Sigmoid colon (tissue), 6 donors: ENCODE measurements at regions not wholly inside any gene's neighbourhood (a gene's known extent, or its start where the extent isn't known, plus 50 kb on each side); places are given as distances from the start of the nearest gene placed in this dataset.

Experiments used
- DNase-seq: peaks from one replicate; pipeline ENCODE4 v3.0.0-alpha.2; 2019
- H3K27ac ChIP-seq, 4 donors: fragments of 200-600 bp; sonication (generic); one replicate each; pipeline ENCODE4 v1.5.1; 2016 to 2019; ENCODE audit warnings: mild to moderate bottlenecking in 1 of 4
- H3K27me3 ChIP-seq, 3 donors: fragments of 200-600 bp; sonication (generic); one replicate each; pipeline ENCODE4 v1.5.1; 2019; ENCODE audit warnings: mild to moderate bottlenecking in 1 of 3
- H3K36me3 ChIP-seq, 4 donors: fragments of 200-600 bp; sonication (generic); one replicate each; pipeline ENCODE4 v1.5.1; 2016 to 2019
- H3K4me1 ChIP-seq, 4 donors: fragments of 200-600 bp; sonication (generic); one replicate each; pipeline ENCODE4 v1.5.1; 2017 to 2019
- H3K4me3 ChIP-seq, 4 donors: fragments of 200-600 bp; sonication (generic); one replicate each; pipeline ENCODE4 v1.5.1; 2017 to 2019; ENCODE audit warnings: mild to moderate bottlenecking in 2 of 4, moderate library complexity in 1 of 4
- H3K9me3 ChIP-seq, 4 donors: fragments of 200-600 bp in 3 of 4; sonication (generic) in 3 of 4; one replicate each; pipeline versions ENCODE4 v1.5.1 to v1.6.1; 2013 to 2019
- CTCF ChIP-seq, 4 experiments: fragments of 450-650 bp in 3 of 4; fragments of 200-600 bp in 1 of 4; IDR thresholded peaks; one replicate each; pipeline ENCODE4 v1.5.1; 2016 to 2019; ENCODE audit warnings: antibody characterized with exemption in 4 of 4, mild to moderate bottlenecking in 3 of 4, moderate library complexity in 2 of 4
- EP300 ChIP-seq, 4 donors: sonication (generic); formaldehyde crosslinking; IDR thresholded peaks; one replicate each; pipeline ENCODE4 v1.6.1; 2017; ENCODE audit warnings: antibody characterized with exemption in 4 of 4
- POLR2A ChIP-seq, 2 donors: fragments of 450-650 bp; IDR thresholded peaks; one replicate each; pipeline ENCODE4 v1.6.1; 2016; ENCODE audit warnings: antibody characterized with exemption in 2 of 2, mild to moderate bottlenecking in 2 of 2, moderate library complexity in 2 of 2
- POLR2AphosphoS5 ChIP-seq, 4 donors: sonication (generic); formaldehyde crosslinking; IDR thresholded peaks; one replicate each; pipeline ENCODE4 v1.6.1; 2017; ENCODE audit warnings: antibody characterized with exemption in 4 of 4
- WGBS, 2 donors: extraction: QIAGEN DNeasy Blood & Tissue Kit; methylation state at CpG; one replicate each; pipeline ENCODE4 v1.1.7; 2013; 5-methylcytosine and 5-hydroxymethylcytosine counted together
- intact Hi-C: fragments of 100-400 bp; cut with DNase I; formaldehyde crosslinking; loops from one replicate; pipeline ENCODE4 v1.15.1; 2023
- donor health status: healthy with polysubstance abuse.
- donor health status: healthy.

GRCh38 chr6:69623357-69623756, 173.5 kb downstream of the LMBRD1 start:
- H3K4me3 ChIP-seq = no peak overlapping the region
- TF ChIP-seq POLR2A (IDR thresholded peaks at IDR 0.05) (no peak), CTCF (IDR thresholded peaks at IDR 0.05) (no peak), EP300 (IDR thresholded peaks at IDR 0.05) (no peak), POLR2AphosphoS5 (IDR thresholded peaks at IDR 0.05) (no peak)
- WGBS, 2 donors = 37 to 90% methylated on average over 1 of the region's 1 CpG

GRCh38 chr6:69622924-69623323, 173.9 kb downstream of the LMBRD1 start:
- Histone ChIP-seq H3K4me1 (no peaks in the 10 kb centered on the region), H3K4me3 (no peak overlapping the region), H3K36me3 (no peaks in the 10 kb centered on the region), H3K27ac (no peak overlapping the region), H3K27me3 (no peaks in the 10 kb centered on the region), H3K9me3 (no peaks in the 10 kb centered on the region)
- WGBS, 2 donors = 54 to 74% methylated on average over 2 of the region's 2 CpGs
- TF ChIP-seq POLR2AphosphoS5 (IDR thresholded peaks at IDR 0.05) = no peak
- no peak for TF ChIP-seq CTCF (IDR thresholded peaks at IDR 0.05)
- TF ChIP-seq EP300 (IDR thresholded peaks at IDR 0.05) = no peak
- no peak for TF ChIP-seq POLR2A (IDR thresholded peaks at IDR 0.05)
- no peak for DNase-seq
- intact Hi-C loops = no loop called here

More at GRCh38 chr6:69623357-69623756, 173.5 kb downstream of the LMBRD1 start:
- H3K4me1 ChIP-seq = no peaks in the 10 kb centered on the region
- H3K27me3 ChIP-seq = no peaks in the 10 kb centered on the region
- H3K9me3 ChIP-seq = no peaks in the 10 kb centered on the region
- H3K27ac ChIP-seq = no peak overlapping the region
- no peaks in the 10 kb centered on the region for H3K36me3 ChIP-seq
- intact Hi-C loops = no loop called here
- DNase-seq = no peak

GRCh38 chr6:69622230-69622629, 174.6 kb downstream of the LMBRD1 start:
- intact Hi-C loops = no loop called here
- H3K4me3 ChIP-seq = no peak overlapping the region
- H3K9me3 ChIP-seq = no peaks in the 10 kb centered on the region
- no peaks in the 10 kb centered on the region for H3K36me3 ChIP-seq
- H3K4me1 ChIP-seq = no peaks in the 10 kb centered on the region
- no peak for TF ChIP-seq POLR2AphosphoS5 (IDR thresholded peaks at IDR 0.05)
- TF ChIP-seq CTCF (IDR thresholded peaks at IDR 0.05) = no peak
- TF ChIP-seq POLR2A (IDR thresholded peaks at IDR 0.05) = no peak
- TF ChIP-seq EP300 (IDR thresholded peaks at IDR 0.05) = no peak
- H3K27ac ChIP-seq = no peak overlapping the region
- no peak for DNase-seq
- no peaks in the 10 kb centered on the region for H3K27me3 ChIP-seq
- 55 to 75% methylated on average over 3 of the region's 3 CpGs for WGBS, 2 donors

- no peaks in the 10 kb centered on the region for H3K36me3 ChIP-seq
- H3K4me3 ChIP-seq = no peak overlapping the region
- 81 to 86% methylated on average over 7 of the region's 7 CpGs for WGBS, 2 donors
- DNase-seq = no peak
- TF ChIP-seq POLR2AphosphoS5 (IDR thresholded peaks at IDR 0.05) = no peak
- no peak for TF ChIP-seq POLR2A (IDR thresholded peaks at IDR 0.05)
- TF ChIP-seq EP300 (IDR thresholded peaks at IDR 0.05) = no peak
- no peak for TF ChIP-seq CTCF (IDR thresholded peaks at IDR 0.05)
- H3K4me1 ChIP-seq = no peaks in the 10 kb centered on the region
- intact Hi-C loops = no loop called here
- H3K27ac ChIP-seq = no peak overlapping the region
- no peaks in the 10 kb centered on the region for H3K9me3 ChIP-seq
- no peaks in the 10 kb centered on the region for H3K27me3 ChIP-seq
These were observed 179.6 kb downstream of the LMBRD1 start for GRCh38 chr6:69617163-69617562.

- H3K27ac ChIP-seq = no peak overlapping the region
- DNase-seq = no peak
- no peaks in the 10 kb centered on the region for H3K9me3 ChIP-seq
- H3K4me3 ChIP-seq = no peak overlapping the region
- intact Hi-C loops = no loop called here
- WGBS, 2 donors = 60 to 81% methylated on average over 2 of the region's 2 CpGs
- H3K4me1 ChIP-seq = no peaks in the 10 kb centered on the region
- TF ChIP-seq CTCF (IDR thresholded peaks at IDR 0.05) = no peak
- no peak for TF ChIP-seq POLR2AphosphoS5 (IDR thresholded peaks at IDR 0.05)
- TF ChIP-seq POLR2A (IDR thresholded peaks at IDR 0.05) = no peak
- TF ChIP-seq EP300 (IDR thresholded peaks at IDR 0.05) = no peak
- H3K36me3 ChIP-seq = no peaks in the 10 kb centered on the region
- no peaks in the 10 kb centered on the region for H3K27me3 ChIP-seq
These were observed 186.9 kb downstream of the LMBRD1 start for GRCh38 chr6:69609836-69610472.
